H1 (cell line): ENCODE measurements at regions not wholly inside any gene's neighbourhood (a gene's known extent, or its start where the extent isn't known, plus 50 kb on each side); places are given as distances from the start of the nearest gene placed in this dataset.

Experiments used
- ATF2 ChIP-seq: IDR thresholded peaks from 2 replicates; pipeline ENCODE4 v1.6.1; 2012; ENCODE audit warnings: low read length, inconsistent platforms
- CBX8 ChIP-seq: fragments of 300-800, 300-1000 bp; sonication (generic); IDR thresholded peaks from 2 replicates; pipeline ENCODE4 v1.7.1; 2016; ENCODE audit warnings: low read depth, low read length, borderline replicate concordance
- CHD7 ChIP-seq: fragments of 300-600 bp; sonication (generic); IDR thresholded peaks from 2 replicates; pipeline ENCODE4 v1.7.1; 2012; ENCODE audit warnings: low read length, moderate library complexity, mild to moderate bottlenecking, inconsistent platforms; ENCODE audit not compliant: insufficient replicate concordance
- POLR2A ChIP-seq, 2 experiments: IDR thresholded peaks; 1 replicate in 1 of 2; 2 replicates in 1 of 2; pipeline ENCODE4 v1.6.1; 2011; ENCODE audit warnings: low read depth in 2 of 2, low read length in 2 of 2, mild to moderate bottlenecking in 2 of 2; ENCODE audit errors: control extremely low read depth in 1 of 2
- POLR2AphosphoS5 ChIP-seq: IDR thresholded peaks from 2 replicates; pipeline ENCODE4 v1.6.1; 2011; ENCODE audit warnings: low read depth, low read length
- SP2 ChIP-seq: IDR thresholded peaks from 2 replicates; pipeline ENCODE4 v1.6.1; 2012; ENCODE audit warnings: mild to moderate bottlenecking, low read length, inconsistent platforms
- SRF ChIP-seq: IDR thresholded peaks from 2 replicates; pipeline ENCODE4 v1.6.1; 2011; ENCODE audit warnings: mild to moderate bottlenecking, low read depth, low read length, moderate library complexity
- ZNF274 ChIP-seq: IDR thresholded peaks from 2 replicates; pipeline ENCODE4 v1.7.0; 2012; ENCODE audit warnings: low read length, borderline replicate concordance; ENCODE audit errors: extremely low read depth
- TF ChIP-seq, protein P1 (sequence below), 3 experiments: IDR thresholded peaks; 1 replicate in 2 of 3; 2 replicates in 1 of 3; pipeline versions ENCODE4 v1.5.1 to v1.6.1; 2011; ENCODE audit warnings: low read length in 3 of 3, mild to moderate bottlenecking in 3 of 3, inconsistent platforms in 2 of 3, low read depth in 1 of 3, moderate library complexity in 1 of 3; ENCODE audit not compliant: insufficient read depth in 1 of 3; ENCODE audit errors: control extremely low read depth in 1 of 3

DNA sequence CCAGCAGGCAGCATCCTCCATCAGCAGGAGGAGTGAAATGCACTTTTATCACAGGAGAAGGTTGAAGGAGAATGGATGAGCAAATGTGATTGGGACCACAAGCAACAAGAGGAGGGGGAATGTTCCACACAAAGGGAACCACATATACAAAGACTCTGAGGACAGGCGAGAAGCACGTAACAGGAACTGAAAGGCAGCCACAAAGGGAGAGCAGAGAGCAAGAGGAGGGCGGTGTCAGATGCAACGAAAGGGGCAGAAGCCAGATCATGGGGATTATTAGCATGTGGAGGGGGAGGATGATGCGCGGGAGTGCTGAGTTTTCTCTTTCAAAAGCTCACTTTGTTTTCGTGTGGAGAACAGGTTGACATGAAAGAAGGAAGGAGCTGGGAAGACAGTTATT, 241.1 kb downstream of the SPTSSA start:
- TF ChIP-seq ZNF274 (no peak), SRF (no peak), CHD7 (no peak), SP2 (no peak), POLR2A (IDR thresholded peaks at IDR 0.05; ENCODE audit: control extremely low read depth in 1 of 2, low read depth in 2 of 2, low read length in 2 of 2) (no peak), ATF2 (no peak), POLR2AphosphoS5 (no peak), CBX8 (no peak)
- TF ChIP-seq, protein P1, sequence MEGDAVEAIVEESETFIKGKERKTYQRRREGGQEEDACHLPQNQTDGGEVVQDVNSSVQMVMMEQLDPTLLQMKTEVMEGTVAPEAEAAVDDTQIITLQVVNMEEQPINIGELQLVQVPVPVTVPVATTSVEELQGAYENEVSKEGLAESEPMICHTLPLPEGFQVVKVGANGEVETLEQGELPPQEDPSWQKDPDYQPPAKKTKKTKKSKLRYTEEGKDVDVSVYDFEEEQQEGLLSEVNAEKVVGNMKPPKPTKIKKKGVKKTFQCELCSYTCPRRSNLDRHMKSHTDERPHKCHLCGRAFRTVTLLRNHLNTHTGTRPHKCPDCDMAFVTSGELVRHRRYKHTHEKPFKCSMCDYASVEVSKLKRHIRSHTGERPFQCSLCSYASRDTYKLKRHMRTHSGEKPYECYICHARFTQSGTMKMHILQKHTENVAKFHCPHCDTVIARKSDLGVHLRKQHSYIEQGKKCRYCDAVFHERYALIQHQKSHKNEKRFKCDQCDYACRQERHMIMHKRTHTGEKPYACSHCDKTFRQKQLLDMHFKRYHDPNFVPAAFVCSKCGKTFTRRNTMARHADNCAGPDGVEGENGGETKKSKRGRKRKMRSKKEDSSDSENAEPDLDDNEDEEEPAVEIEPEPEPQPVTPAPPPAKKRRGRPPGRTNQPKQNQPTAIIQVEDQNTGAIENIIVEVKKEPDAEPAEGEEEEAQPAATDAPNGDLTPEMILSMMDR (IDR thresholded peaks at IDR 0.05; ENCODE audit: control extremely low read depth in 1 of 3, insufficient read depth in 1 of 3, low read depth in 1 of 3, low read length in 3 of 3): no peak
